ENCODE measurements at regions not wholly inside any gene's neighbourhood (a gene's known extent, or its start where the extent isn't known, plus 50 kb on each side); places are given as distances from the start of the nearest gene placed in this dataset.
"Not testable (repeated sequence)": the region's sequence is repeated elsewhere in the genome, so short reads cannot be mapped to it uniquely, and the experiment has no call there.

DNA sequence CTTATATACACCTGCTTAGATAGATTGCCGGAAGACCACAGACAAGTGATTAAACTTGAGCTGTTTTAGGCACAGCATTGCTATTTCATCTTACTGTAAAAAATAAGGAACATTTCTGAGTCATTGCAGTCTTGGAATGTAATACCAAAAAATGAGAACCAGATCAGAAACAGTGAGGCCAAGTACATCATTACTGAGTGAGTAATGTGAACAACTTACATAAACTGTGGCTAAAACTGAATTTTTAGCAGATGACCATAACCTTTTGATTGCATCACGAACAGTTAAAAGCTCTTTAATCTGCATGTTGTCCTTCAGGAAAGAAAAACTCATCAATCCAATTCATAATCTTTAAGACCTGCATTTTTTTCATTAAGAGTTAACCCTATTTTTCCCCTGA is 157.1 kb upstream of the FGF10 start:
- no peak overlapping the region for H3K27ac ChIP-seq (ENCODE audit: low read depth in 1 of 2, low read length in 2 of 2)
- H3K36me3 ChIP-seq (ENCODE audit: control insufficient read depth in 1 of 2, insufficient read depth in 2 of 2, low read length in 1 of 2): no peaks in the 10 kb centered on the region
- no peaks in the 10 kb centered on the region for H3K9me3 ChIP-seq (ENCODE audit: control insufficient read depth, low read length)
- no peaks in the 10 kb centered on the region for H3K4me1 ChIP-seq (ENCODE audit: control insufficient read depth in 1 of 2, insufficient read depth in 2 of 2, low read length in 2 of 2)
- WGBS, 2 donors: 4 to 10% methylated on average over 2 of the region's 2 CpGs
- DNase-seq (no peak), ATAC-seq (ENCODE audit: low FRiP score) (peak; percentile 78)
- intact Hi-C loops (cut with DNase I): loop anchor here in 1 of 2 donors (10.0 kb wide), 1 partner anchor 229 kb away; no protein-coding TSS in a partner anchor
- H3K27me3 ChIP-seq (ENCODE audit: control insufficient read depth in 1 of 2, insufficient read depth in 2 of 2, low read length in 1 of 2): no peaks in the 10 kb centered on the region
- H3K4me3 ChIP-seq (ENCODE audit: low read length in 2 of 2): no peak overlapping the region

DNA sequence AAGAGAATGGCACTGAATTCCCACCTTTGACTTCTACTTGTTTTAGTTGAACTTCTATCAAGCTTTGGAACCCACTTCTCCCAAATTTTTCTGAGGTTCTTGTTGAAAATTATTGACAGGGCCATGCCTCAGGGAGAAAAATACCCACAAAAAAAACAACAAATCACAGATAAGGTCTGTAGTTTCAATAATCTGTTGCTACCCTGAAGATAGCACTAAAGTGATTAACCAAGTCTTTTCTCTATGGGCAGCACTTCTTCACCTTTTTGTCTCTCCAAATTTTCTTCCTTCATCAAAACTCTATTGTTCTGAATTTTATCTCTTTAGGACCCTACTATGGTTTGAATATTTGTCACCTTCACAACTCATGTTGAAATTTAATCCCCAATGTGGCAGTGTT is 154.3 kb upstream of the FGF10 start:
- H3K27ac ChIP-seq (ENCODE audit: low read depth in 1 of 2, low read length in 2 of 2): no peak overlapping the region
- DNase-seq (no peak), ATAC-seq (ENCODE audit: low FRiP score) (no peak)
- H3K27me3 ChIP-seq (ENCODE audit: control insufficient read depth in 1 of 2, insufficient read depth in 2 of 2, low read length in 1 of 2): no peaks in the 10 kb centered on the region
- H3K36me3 ChIP-seq (ENCODE audit: control insufficient read depth in 1 of 2, insufficient read depth in 2 of 2, low read length in 1 of 2): no peaks in the 10 kb centered on the region
- H3K4me3 ChIP-seq (ENCODE audit: low read length in 2 of 2): no peak overlapping the region
- H3K9me3 ChIP-seq (ENCODE audit: control insufficient read depth, low read length): no peaks in the 10 kb centered on the region
- intact Hi-C loops (cut with DNase I): loop anchor here in 1 of 2 donors (10.0 kb wide), 1 partner anchor 231 kb away; no protein-coding TSS in a partner anchor
- no peaks in the 10 kb centered on the region for H3K4me1 ChIP-seq (ENCODE audit: control insufficient read depth in 1 of 2, insufficient read depth in 2 of 2, low read length in 2 of 2)

DNA sequence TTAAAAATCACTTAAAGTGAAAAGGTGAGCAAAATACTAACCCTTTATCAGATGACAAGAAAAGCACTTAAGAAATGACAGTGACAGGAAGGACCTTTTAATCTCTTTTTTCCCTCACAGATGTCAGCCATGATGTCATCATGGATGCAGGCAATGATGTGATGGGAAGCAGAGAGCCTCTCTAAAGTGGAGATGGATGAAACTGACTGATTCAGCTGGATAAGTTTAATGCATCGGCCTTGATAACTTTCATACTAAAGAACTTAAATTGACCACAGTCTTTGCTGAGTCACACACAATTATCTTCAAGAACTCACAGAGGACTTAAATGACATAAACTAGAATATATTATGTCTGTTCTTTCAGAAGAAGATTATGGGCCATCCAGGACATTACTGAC is 153.2 kb upstream of the FGF10 start:
- no peaks in the 10 kb centered on the region for H3K36me3 ChIP-seq (ENCODE audit: control insufficient read depth in 1 of 2, insufficient read depth in 2 of 2, low read length in 1 of 2)
- 86 to 88% methylated on average over 1 of the region's 1 CpG for WGBS, 2 donors
- no peak overlapping the region for H3K4me3 ChIP-seq (ENCODE audit: low read length in 2 of 2)
- DNase-seq: no peak
- no peak overlapping the region for H3K27ac ChIP-seq (ENCODE audit: low read depth in 1 of 2, low read length in 2 of 2)
- intact Hi-C loops (cut with DNase I): loop anchor here in 1 of 2 donors (10.0 kb wide), 1 partner anchor 232 kb away; no protein-coding TSS in a partner anchor
- no peak for ATAC-seq (ENCODE audit: low FRiP score)
- no peaks in the 10 kb centered on the region for H3K27me3 ChIP-seq (ENCODE audit: control insufficient read depth in 1 of 2, insufficient read depth in 2 of 2, low read length in 1 of 2)
- H3K9me3 ChIP-seq (ENCODE audit: control insufficient read depth, low read length): no peaks in the 10 kb centered on the region
- no peaks in the 10 kb centered on the region for H3K4me1 ChIP-seq (ENCODE audit: control insufficient read depth in 1 of 2, insufficient read depth in 2 of 2, low read length in 2 of 2)

DNA sequence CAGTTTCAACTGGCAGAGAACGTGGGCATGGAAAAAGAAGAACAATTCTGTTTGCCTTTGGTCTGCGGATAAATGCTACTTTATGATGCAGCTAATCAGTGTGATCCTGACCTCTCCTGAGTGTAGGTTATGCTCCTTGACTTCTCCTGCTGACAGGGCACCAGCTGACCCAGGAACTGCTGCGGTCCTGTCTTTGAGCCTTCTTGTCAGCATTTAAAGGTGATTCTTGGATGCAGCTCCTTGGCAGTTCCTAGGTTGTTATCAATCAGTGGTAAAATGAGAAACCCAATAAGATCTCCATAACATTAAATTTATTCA is 150.3 kb upstream of the FGF10 start:
- Histone ChIP-seq H3K36me3 (ENCODE audit: control insufficient read depth in 1 of 2, insufficient read depth in 2 of 2, low read length in 1 of 2) (no peaks in the 10 kb centered on the region), H3K9me3 (ENCODE audit: control insufficient read depth, low read length) (no peaks in the 10 kb centered on the region), H3K4me3 (ENCODE audit: low read length in 2 of 2) (no peak overlapping the region), H3K4me1 (ENCODE audit: control insufficient read depth in 1 of 2, insufficient read depth in 2 of 2, low read length in 2 of 2) (no peaks in the 10 kb centered on the region), H3K27me3 (ENCODE audit: control insufficient read depth in 1 of 2, insufficient read depth in 2 of 2, low read length in 1 of 2) (no peaks in the 10 kb centered on the region), H3K27ac (ENCODE audit: low read depth in 1 of 2, low read length in 2 of 2) (no peak overlapping the region)
- ATAC-seq (ENCODE audit: low FRiP score) (no peak), DNase-seq (no peak)
- intact Hi-C loops (cut with DNase I): loop anchor here in 1 of 2 donors (5.0 kb wide), 1 partner anchor 233 kb away; no protein-coding TSS in a partner anchor
- WGBS, 2 donors: 69 to 74% methylated on average over 3 of the region's 3 CpGs

DNA sequence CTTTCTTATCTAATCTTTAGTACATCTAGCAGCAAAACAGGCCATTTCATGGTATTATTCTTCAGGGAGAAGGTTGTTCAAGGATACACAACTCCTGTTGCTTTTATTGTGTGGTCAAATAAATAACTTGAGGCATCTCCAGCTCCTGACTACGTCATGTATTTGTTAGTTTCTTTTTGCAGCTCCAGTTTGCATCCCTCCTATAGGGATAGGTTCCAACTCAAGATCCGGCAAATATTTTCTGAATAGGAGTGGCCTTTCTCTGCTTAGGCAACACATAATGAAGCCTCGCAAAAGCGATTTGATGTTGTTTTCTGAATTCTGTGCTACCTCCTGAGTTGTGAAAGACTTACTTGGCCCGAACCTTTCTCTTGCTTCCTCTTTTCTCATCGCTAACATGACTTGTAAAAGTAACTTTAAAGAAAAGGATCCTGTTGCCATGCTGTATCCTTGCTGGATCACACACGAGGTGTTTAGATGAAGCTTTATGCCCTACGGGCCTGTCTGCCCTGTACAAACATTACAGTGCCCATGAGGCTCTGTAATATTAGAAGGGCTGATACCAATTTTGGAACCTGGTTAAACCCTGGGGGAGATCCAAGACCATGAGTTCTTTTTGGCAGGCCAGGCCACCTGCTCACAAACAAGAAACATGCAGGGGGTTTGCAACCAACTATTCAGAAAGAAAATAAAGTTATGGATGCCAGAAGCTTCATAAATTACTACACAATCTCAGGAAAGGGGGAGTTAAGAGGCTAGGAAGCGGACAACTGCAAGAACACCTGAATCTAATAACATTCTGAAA is 149.8 kb upstream of the FGF10 start:
- Histone ChIP-seq H3K4me3 (ENCODE audit: low read length in 2 of 2) (no peak overlapping the region), H3K27ac (ENCODE audit: low read depth in 1 of 2, low read length in 2 of 2) (no peak overlapping the region), H3K9me3 (ENCODE audit: control insufficient read depth, low read length) (no peaks in the 10 kb centered on the region), H3K36me3 (ENCODE audit: control insufficient read depth in 1 of 2, insufficient read depth in 2 of 2, low read length in 1 of 2) (no peaks in the 10 kb centered on the region), H3K4me1 (ENCODE audit: control insufficient read depth in 1 of 2, insufficient read depth in 2 of 2, low read length in 2 of 2) (no peaks in the 10 kb centered on the region), H3K27me3 (ENCODE audit: control insufficient read depth in 1 of 2, insufficient read depth in 2 of 2, low read length in 1 of 2) (no peaks in the 10 kb centered on the region)
- DNase-seq: no peak
- intact Hi-C loops (cut with DNase I): loop anchor here in 1 of 2 donors (5.0 kb wide), 1 partner anchor 233 kb away; no protein-coding TSS in a partner anchor
- peak; percentile 40 for ATAC-seq (ENCODE audit: low FRiP score)
- WGBS, 2 donors: 59 to 63% methylated on average over 9 of the region's 9 CpGs

DNA sequence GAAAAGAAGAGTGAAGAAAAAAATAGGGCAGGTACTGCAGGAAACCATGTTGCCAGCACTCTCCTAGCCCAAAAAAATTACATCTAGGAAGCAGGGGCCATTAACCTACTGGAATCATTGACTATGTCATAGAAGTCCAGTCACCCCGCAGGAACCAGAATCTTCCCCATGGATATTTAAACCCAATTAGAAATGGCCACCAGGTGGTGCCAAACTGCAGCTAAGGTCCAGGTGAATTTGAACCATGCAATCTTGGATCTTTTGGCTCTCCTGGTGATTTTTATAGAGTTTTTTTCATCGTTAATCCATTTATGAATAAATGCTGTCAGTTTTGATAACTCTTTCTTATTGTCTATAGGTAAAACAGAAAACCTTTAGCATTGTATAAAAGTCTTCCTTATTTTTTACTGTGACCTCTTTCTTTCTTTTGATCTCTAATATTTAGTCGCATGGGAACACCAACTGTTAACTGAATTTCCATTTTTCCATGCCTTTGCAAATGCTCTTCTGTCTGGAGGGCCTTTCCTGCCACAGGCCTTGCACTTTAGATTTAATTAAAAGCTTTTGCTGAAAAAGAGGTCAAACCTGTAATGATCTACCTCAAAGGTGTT is 147.5 kb upstream of the FGF10 start:
- Histone ChIP-seq H3K4me3 (ENCODE audit: low read length in 2 of 2) (no peak overlapping the region), H3K36me3 (ENCODE audit: control insufficient read depth in 1 of 2, insufficient read depth in 2 of 2, low read length in 1 of 2) (no peaks in the 10 kb centered on the region), H3K27ac (ENCODE audit: low read depth in 1 of 2, low read length in 2 of 2) (no peak overlapping the region), H3K4me1 (ENCODE audit: control insufficient read depth in 1 of 2, insufficient read depth in 2 of 2, low read length in 2 of 2) (no peaks in the 10 kb centered on the region), H3K9me3 (ENCODE audit: control insufficient read depth, low read length) (no peaks in the 10 kb centered on the region), H3K27me3 (ENCODE audit: control insufficient read depth in 1 of 2, insufficient read depth in 2 of 2, low read length in 1 of 2) (no peaks in the 10 kb centered on the region)
- WGBS, 2 donors: 68 to 70% methylated on average over 3 of the region's 3 CpGs
- intact Hi-C loops (cut with DNase I): loop anchor here in 1 of 2 donors (5.0 kb wide), 1 partner anchor 236 kb away; no protein-coding TSS in a partner anchor
- DNase-seq: no peak
- no peak for ATAC-seq (ENCODE audit: low FRiP score)

DNA sequence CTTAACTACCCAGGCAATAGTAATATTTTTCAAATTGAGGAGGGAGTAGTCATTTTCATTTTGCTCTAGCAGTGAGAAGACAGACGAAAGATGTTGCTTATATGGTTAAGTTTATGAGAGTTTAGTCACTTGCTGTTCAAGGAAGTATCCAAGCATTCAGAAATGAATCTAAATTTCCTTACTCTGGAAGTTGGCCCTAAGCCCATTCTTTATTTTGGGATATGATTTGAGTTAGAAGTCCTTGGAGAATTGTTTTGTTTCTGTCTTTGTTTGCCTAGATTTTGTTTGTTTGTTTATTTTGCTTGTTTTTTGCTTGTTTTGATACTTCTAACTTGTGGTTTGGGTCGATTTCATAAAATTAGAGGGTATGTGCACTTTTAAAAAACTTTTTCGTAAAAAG is 146.4 kb upstream of the FGF10 start:
- intact Hi-C loops (cut with DNase I): loop anchor here in 1 of 2 donors (5.0 kb wide), 1 partner anchor 237 kb away; no protein-coding TSS in a partner anchor
- ATAC-seq (ENCODE audit: low FRiP score): no peak

DNA sequence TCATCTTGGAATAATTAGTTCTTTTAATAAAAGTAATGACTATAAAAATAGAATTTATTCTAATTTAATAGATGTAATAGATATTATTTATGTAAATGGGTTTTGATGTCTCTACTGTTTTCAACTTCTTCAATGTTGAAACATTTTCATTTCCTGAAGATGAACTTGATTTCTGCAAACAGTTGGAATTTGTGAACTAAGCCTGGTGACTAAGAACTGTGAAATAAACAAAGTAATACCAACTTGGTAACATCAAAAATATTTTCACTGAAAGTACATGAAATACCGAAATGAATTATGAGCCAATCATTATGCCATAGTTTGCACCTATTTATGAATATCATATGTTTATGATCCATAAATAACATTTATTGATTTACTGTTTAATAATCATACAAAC is 143.8 kb upstream of the FGF10 start:
- DNase-seq: no peak
- Histone ChIP-seq H3K27ac (ENCODE audit: low read depth in 1 of 2, low read length in 2 of 2) (no peak overlapping the region), H3K4me1 (ENCODE audit: control insufficient read depth in 1 of 2, insufficient read depth in 2 of 2, low read length in 2 of 2) (no peaks in the 10 kb centered on the region), H3K4me3 (ENCODE audit: low read length in 2 of 2) (no peak overlapping the region), H3K36me3 (ENCODE audit: control insufficient read depth in 1 of 2, insufficient read depth in 2 of 2, low read length in 1 of 2) (no peaks in the 10 kb centered on the region), H3K27me3 (ENCODE audit: control insufficient read depth in 1 of 2, insufficient read depth in 2 of 2, low read length in 1 of 2) (no peaks in the 10 kb centered on the region), H3K9me3 (ENCODE audit: control insufficient read depth, low read length) (no peaks in the 10 kb centered on the region)
- no peak for ATAC-seq (ENCODE audit: low FRiP score)
- whole genome bisulfite sequencing, 2 donors: 77 to 89% methylated on average over 1 of the region's 1 CpG
- intact Hi-C loops (cut with DNase I): no loop called here

More for the DNA sequence above, 146.4 kb upstream of the FGF10 start:
- Histone ChIP-seq H3K27me3 (ENCODE audit: control insufficient read depth in 1 of 2, insufficient read depth in 2 of 2, low read length in 1 of 2) (no peaks in the 10 kb centered on the region), H3K4me1 (ENCODE audit: control insufficient read depth in 1 of 2, insufficient read depth in 2 of 2, low read length in 2 of 2) (no peaks in the 10 kb centered on the region), H3K27ac (ENCODE audit: low read depth in 1 of 2, low read length in 2 of 2) (no peak overlapping the region), H3K36me3 (ENCODE audit: control insufficient read depth in 1 of 2, insufficient read depth in 2 of 2, low read length in 1 of 2) (no peaks in the 10 kb centered on the region), H3K4me3 (ENCODE audit: low read length in 2 of 2) (no peak overlapping the region), H3K9me3 (ENCODE audit: control insufficient read depth, low read length) (no peaks in the 10 kb centered on the region)
- DNase-seq: no peak
- 68 to 70% methylated on average over 3 of the region's 3 CpGs for WGBS, 2 donors

DNA sequence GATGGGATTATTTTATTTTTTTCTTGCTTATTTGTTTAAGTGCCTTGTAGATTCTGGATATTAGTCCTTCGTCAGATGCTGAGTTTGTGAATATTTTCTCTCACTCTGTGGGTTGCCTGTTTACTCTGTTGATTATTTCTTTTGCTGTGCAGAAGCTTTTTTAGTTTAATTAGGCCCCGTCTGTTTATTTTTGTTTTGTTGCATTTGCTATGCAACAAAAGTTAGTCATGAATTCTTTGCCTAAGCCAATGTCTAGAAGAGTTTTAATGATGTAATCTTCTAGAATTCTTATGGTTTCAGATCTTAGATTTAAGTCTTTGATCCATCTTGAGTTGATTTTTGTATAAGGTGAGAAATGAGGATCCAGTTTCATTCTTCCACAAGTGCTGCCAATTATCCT is 142.5 kb upstream of the FGF10 start:
- H3K4me3 ChIP-seq (ENCODE audit: low read length in 2 of 2); intact Hi-C loops (cut with DNase I); DNase-seq; H3K27ac ChIP-seq (ENCODE audit: low read depth in 1 of 2, low read length in 2 of 2); H3K27me3 ChIP-seq (ENCODE audit: control insufficient read depth in 1 of 2, insufficient read depth in 2 of 2, low read length in 1 of 2); H3K9me3 ChIP-seq (ENCODE audit: control insufficient read depth, low read length); ATAC-seq (ENCODE audit: low FRiP score); H3K4me1 ChIP-seq (ENCODE audit: control insufficient read depth in 1 of 2, insufficient read depth in 2 of 2, low read length in 2 of 2); H3K36me3 ChIP-seq (ENCODE audit: control insufficient read depth in 1 of 2, insufficient read depth in 2 of 2, low read length in 1 of 2): not testable (repeated sequence)
- WGBS, 2 donors: 86 to 87% methylated on average over 2 of the region's 2 CpGs

All from aorta (tissue), 5 donors.